ENCODE measurements at regions not wholly inside any gene's neighbourhood (a gene's known extent, or its start where the extent isn't known, plus 50 kb on each side); places are given as distances from the start of the nearest gene placed in this dataset.

DNA sequence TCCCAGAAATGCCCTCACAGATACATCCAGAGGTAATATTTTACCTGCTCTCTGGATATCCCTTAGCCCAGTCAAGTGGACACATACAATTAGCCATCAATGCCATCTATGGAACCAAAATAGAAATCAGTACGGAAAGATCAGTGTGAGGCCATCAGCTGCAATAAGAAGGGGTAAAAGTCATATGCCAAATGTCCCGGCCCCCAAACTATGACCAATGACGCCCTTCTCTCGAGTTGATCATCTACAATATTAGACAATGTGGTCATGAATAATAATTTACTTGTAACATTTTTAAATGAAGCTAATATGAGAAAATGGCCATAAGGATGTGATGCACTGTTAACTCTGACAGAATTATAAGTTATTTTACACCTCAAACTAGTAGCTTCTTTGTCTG lies 588.9 kb downstream of the POM121L12 start:
- Histone ChIP-seq H3K79me1 (ENCODE audit: low read depth in 1 of 2, low read length in 2 of 2) (no peaks in the 10 kb centered on the region), H3K4me2 (ENCODE audit: low read depth, low read length) (no peak overlapping the region), H2BK120ac (ENCODE audit: low read depth, low read length) (no peak overlapping the region), H4K8ac (ENCODE audit: low read depth in 2 of 2, low read length in 2 of 2) (no peak overlapping the region), H3K56ac (ENCODE audit: extremely low read depth, insufficient read depth, low read length) (no peak overlapping the region), H3K14ac (replicated peaks; ENCODE audit: low read depth, low read length) (no peak overlapping the region), H2AFZ (replicated peaks; ENCODE audit: low read length, poor library complexity) (no peak overlapping the region), H3K4me1 (ENCODE audit: control insufficient read depth, insufficient read depth, low read length) (no peaks in the 10 kb centered on the region), H2BK15ac (ENCODE audit: low read depth, low read length) (no peak overlapping the region), H2BK20ac (ENCODE audit: low read depth, low read length) (no peak overlapping the region), H3K9me3 (ENCODE audit: control insufficient read depth, insufficient read depth, low read length) (peaks cover 8% of the 10 kb centered on the region), H2AK5ac (ENCODE audit: low read depth, low read length) (no peak overlapping the region), H2BK5ac (ENCODE audit: low read depth, low read length, poor library complexity, severe bottlenecking) (no peak overlapping the region), H3K27ac (ENCODE audit: insufficient read depth, low read length) (no peak overlapping the region), H2AK9ac (replicated peaks; ENCODE audit: low read depth, low read length, poor library complexity) (no peak overlapping the region), H3K18ac (ENCODE audit: low read depth, low read length) (no peak overlapping the region), H3K9me1 (ENCODE audit: insufficient read depth, low read length) (no peaks in the 10 kb centered on the region), H3K4ac (ENCODE audit: low read depth, low read length) (no peak overlapping the region), H3K27me3 (ENCODE audit: control insufficient read depth, insufficient read depth, low read length) (no peaks in the 10 kb centered on the region), H3K36me3 (ENCODE audit: control insufficient read depth, insufficient read depth, low read length) (no peaks in the 10 kb centered on the region), H3K4me3 (ENCODE audit: insufficient read depth, low read depth, low read length) (no peak overlapping the region), H4K20me1 (ENCODE audit: insufficient read depth, low read length) (no peaks in the 10 kb centered on the region), H3K23ac (ENCODE audit: low read depth, low read length) (no peak overlapping the region), H4K91ac (ENCODE audit: insufficient read depth, low read depth, low read length) (no peak overlapping the region), H3K9ac (ENCODE audit: low read depth, low read length) (no peak overlapping the region), H4K5ac (ENCODE audit: low read depth, low read length) (no peak overlapping the region)
- POLR2A ChIA-PET (ENCODE audit: unreplicated experiment): no interaction called here
- BruUV-seq (replicated peaks): no TSS peak
- in situ Hi-C loops (cut with MboI; ENCODE audit: low sequenced_read_pairs): no loop called here
- TF ChIP-seq CEBPB (IDR thresholded peaks at IDR 0.05; ENCODE audit: low read depth, low read length): no peak
- TF ChIP-seq MAFK (IDR thresholded peaks at IDR 0.05; ENCODE audit: low read depth, low read length): no peak
- no peak for TF ChIP-seq MAZ (IDR thresholded peaks at IDR 0.05; ENCODE audit: borderline replicate concordance, low read depth, low read length)
- no peak for TF ChIP-seq SMC3 (IDR thresholded peaks at IDR 0.05; ENCODE audit: low read depth, low read length)
- no peak for TF ChIP-seq RAD21 (IDR thresholded peaks at IDR 0.05; ENCODE audit: low read length)
- TF ChIP-seq, protein P1, sequence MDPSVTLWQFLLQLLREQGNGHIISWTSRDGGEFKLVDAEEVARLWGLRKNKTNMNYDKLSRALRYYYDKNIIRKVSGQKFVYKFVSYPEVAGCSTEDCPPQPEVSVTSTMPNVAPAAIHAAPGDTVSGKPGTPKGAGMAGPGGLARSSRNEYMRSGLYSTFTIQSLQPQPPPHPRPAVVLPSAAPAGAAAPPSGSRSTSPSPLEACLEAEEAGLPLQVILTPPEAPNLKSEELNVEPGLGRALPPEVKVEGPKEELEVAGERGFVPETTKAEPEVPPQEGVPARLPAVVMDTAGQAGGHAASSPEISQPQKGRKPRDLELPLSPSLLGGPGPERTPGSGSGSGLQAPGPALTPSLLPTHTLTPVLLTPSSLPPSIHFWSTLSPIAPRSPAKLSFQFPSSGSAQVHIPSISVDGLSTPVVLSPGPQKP (IDR thresholded peaks at IDR 0.05; ENCODE audit: borderline replicate concordance, low read depth, low read length): no peak
- TF ChIP-seq NFE2L2 (IDR thresholded peaks at IDR 0.05; ENCODE audit: low read depth, low read length): no peak
- TF ChIP-seq RCOR1 (IDR thresholded peaks at IDR 0.05; ENCODE audit: insufficient replicate concordance, low read length): no peak
- no peak for TF ChIP-seq BHLHE40 (IDR thresholded peaks at IDR 0.05; ENCODE audit: low read depth, low read length)
- TF ChIP-seq MXI1 (IDR thresholded peaks at IDR 0.05; ENCODE audit: borderline replicate concordance, low read depth, low read length): no peak
- TF ChIP-seq CTCF (conservative IDR thresholded peaks at IDR 0.05; ENCODE audit: low read depth, low read length): no peak
- TF ChIP-seq CHD1 (IDR thresholded peaks at IDR 0.05; ENCODE audit: low read depth, low read length): no peak
- TF ChIP-seq, protein P2, sequence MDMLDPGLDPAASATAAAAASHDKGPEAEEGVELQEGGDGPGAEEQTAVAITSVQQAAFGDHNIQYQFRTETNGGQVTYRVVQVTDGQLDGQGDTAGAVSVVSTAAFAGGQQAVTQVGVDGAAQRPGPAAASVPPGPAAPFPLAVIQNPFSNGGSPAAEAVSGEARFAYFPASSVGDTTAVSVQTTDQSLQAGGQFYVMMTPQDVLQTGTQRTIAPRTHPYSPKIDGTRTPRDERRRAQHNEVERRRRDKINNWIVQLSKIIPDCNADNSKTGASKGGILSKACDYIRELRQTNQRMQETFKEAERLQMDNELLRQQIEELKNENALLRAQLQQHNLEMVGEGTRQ (IDR thresholded peaks at IDR 0.05; ENCODE audit: low read depth, low read length): no peak
- DNase-seq (no peak), ATAC-seq (ENCODE audit: low read depth) (no peak)
- intact Hi-C loops (cut with micrococcal nuclease): no loop called here
- dilution Hi-C loops (cut with HindIII; ENCODE audit: low sequenced_read_pairs, unreplicated experiment): no loop called here
- CTCF ChIA-PET: no interaction called here
- no CpG with 5 or more reads among the region's 4 CpGs for WGBS, 2 experiments (ENCODE audit: extremely low coverage in 2 of 2, insufficient read length in 1 of 2)
